HAP-1 (cell line): ENCODE measurements at regions not wholly inside any gene's neighbourhood (a gene's known extent, or its start where the extent isn't known, plus 50 kb on each side); places are given as distances from the start of the nearest gene placed in this dataset.

Source experiments
- DNase-seq, 2 experiments: peaks; one replicate each; pipeline ENCODE4 v3.0.0-alpha.2; 2016 to 2020; ENCODE audit warnings: low spot score in 2 of 2
- H3K27me3 ChIP-seq: fragments of 250-450 bp; sonication (Bioruptor Pico); 2 replicates; pipeline ENCODE4 v1.5.1; 2020; ENCODE audit warnings: low read depth, mild to moderate bottlenecking, moderate library complexity
- H3K36me3 ChIP-seq: fragments of 250-450 bp; sonication (Bioruptor Pico); replicated peaks from 2 replicates; pipeline ENCODE4 v1.5.1; 2020; ENCODE audit warnings: mild to moderate bottlenecking
- H3K4me1 ChIP-seq: fragments of 250-450 bp; sonication (Bioruptor Pico); 2 replicates; pipeline ENCODE4 v1.5.1; 2020; ENCODE audit warnings: mild to moderate bottlenecking
- H3K4me3 ChIP-seq: fragments of 250-450 bp; sonication (Bioruptor Pico); 2 replicates; pipeline ENCODE4 v1.5.1; 2020; ENCODE audit warnings: mild to moderate bottlenecking, moderate library complexity
- H3K9me3 ChIP-seq: fragments of 250-450 bp; sonication (Bioruptor Pico); 2 replicates; pipeline ENCODE4 v1.5.1; 2020; ENCODE audit warnings: mild to moderate bottlenecking, moderate library complexity
- in situ Hi-C: fragments of 300-500 bp; cut with MboI; formaldehyde crosslinking; loops from 3 replicates; pipeline ENCODE4 v1.14.3; 2020; ENCODE audit warnings: low sequenced_read_pairs, inconsistent platforms, mixed read lengths

GRCh38 chr4:141290771-141291170 lies 70.1 kb downstream of the ZNF330 start:
- Histone ChIP-seq H3K36me3 (no peaks in the 10 kb centered on the region), H3K4me1 (no peaks in the 10 kb centered on the region), H3K4me3 (no peak overlapping the region), H3K27me3 (no peaks in the 10 kb centered on the region), H3K9me3 (no peaks in the 10 kb centered on the region)
- in situ Hi-C loops = no loop called here
- no peak for DNase-seq

GRCh38 chr4:141294306-141294705 lies 73.6 kb downstream of the ZNF330 start:
- no peaks in the 10 kb centered on the region; the same call in 1 of the 2 replicates for H3K27me3 ChIP-seq
- no peaks in the 10 kb centered on the region for H3K9me3 ChIP-seq
- in situ Hi-C loops = no loop called here
- H3K4me3 ChIP-seq = no peak overlapping the region
- no peaks in the 10 kb centered on the region for H3K4me1 ChIP-seq
- no peaks in the 10 kb centered on the region for H3K36me3 ChIP-seq
- no peak for DNase-seq

- no peaks in the 10 kb centered on the region for H3K4me1 ChIP-seq
- H3K4me3 ChIP-seq = no peak overlapping the region
- in situ Hi-C loops = no loop called here
- no peaks in the 10 kb centered on the region for H3K9me3 ChIP-seq
- DNase-seq = no peak
- H3K27me3 ChIP-seq = no peaks in the 10 kb centered on the region; the same call in 1 of the 2 replicates
- H3K36me3 ChIP-seq = no peaks in the 10 kb centered on the region
Measured at GRCh38 chr4:141301216-141301615, 80.5 kb downstream of the ZNF330 start.

- Histone ChIP-seq H3K9me3 (no peaks in the 10 kb centered on the region), H3K36me3 (no peaks in the 10 kb centered on the region)
- in situ Hi-C loops = no loop called here
Measured at GRCh38 chr4:141302924-141303323, 82.2 kb downstream of the ZNF330 start.

GRCh38 chr4:141304346-141304745 lies 83.7 kb downstream of the ZNF330 start:
- Histone ChIP-seq H3K27me3 (no peaks in the 10 kb centered on the region), H3K36me3 (no peaks in the 10 kb centered on the region), H3K4me3 (no peak overlapping the region), H3K9me3 (no peaks in the 10 kb centered on the region), H3K4me1 (no peaks in the 10 kb centered on the region)
- in situ Hi-C loops = no loop called here
- DNase-seq = no peak

More at GRCh38 chr4:141302924-141303323, 82.2 kb downstream of the ZNF330 start:
- DNase-seq = no peak
- Histone ChIP-seq H3K27me3 (no peaks in the 10 kb centered on the region), H3K4me3 (no peak overlapping the region), H3K4me1 (no peaks in the 10 kb centered on the region)

- no peaks in the 10 kb centered on the region for H3K4me1 ChIP-seq
- DNase-seq = no peak
- no peaks in the 10 kb centered on the region for H3K27me3 ChIP-seq
- no peak overlapping the region for H3K4me3 ChIP-seq
- no peaks in the 10 kb centered on the region for H3K9me3 ChIP-seq
- in situ Hi-C loops = no loop called here
- H3K36me3 ChIP-seq = no peaks in the 10 kb centered on the region
Measured at GRCh38 chr4:141306331-141306730, 85.6 kb downstream of the ZNF330 start.

- Histone ChIP-seq H3K4me3 (no peak overlapping the region), H3K36me3 (no peaks in the 10 kb centered on the region), H3K27me3 (no peaks in the 10 kb centered on the region), H3K4me1 (no peaks in the 10 kb centered on the region), H3K9me3 (no peaks in the 10 kb centered on the region)
- in situ Hi-C loops = no loop called here
- peak; percentile 47 to 58 for DNase-seq
Measured at GRCh38 chr4:141307241-141307689, 86.6 kb downstream of the ZNF330 start.

- no peaks in the 10 kb centered on the region for H3K36me3 ChIP-seq
- H3K9me3 ChIP-seq = no peaks in the 10 kb centered on the region
- no peak for DNase-seq
- H3K4me1 ChIP-seq = no peaks in the 10 kb centered on the region
- no peak overlapping the region for H3K4me3 ChIP-seq
- in situ Hi-C loops = no loop called here
- no peaks in the 10 kb centered on the region for H3K27me3 ChIP-seq
Measured at GRCh38 chr4:141309874-141310273, 89.2 kb downstream of the ZNF330 start.

- no peaks in the 10 kb centered on the region for H3K27me3 ChIP-seq
- no peak overlapping the region for H3K4me3 ChIP-seq
- DNase-seq = no peak
- in situ Hi-C loops = no loop called here
- no peaks in the 10 kb centered on the region for H3K9me3 ChIP-seq
- no peaks in the 10 kb centered on the region for H3K4me1 ChIP-seq
- H3K36me3 ChIP-seq = no peaks in the 10 kb centered on the region
Measured at GRCh38 chr4:141311246-141312204, 90.8 kb downstream of the ZNF330 start.

GRCh38 chr4:141314627-141315026 lies 93.9 kb downstream of the ZNF330 start:
- Histone ChIP-seq H3K4me3 (no peak overlapping the region), H3K36me3 (no peaks in the 10 kb centered on the region), H3K27me3 (no peaks in the 10 kb centered on the region), H3K4me1 (no peaks in the 10 kb centered on the region), H3K9me3 (no peaks in the 10 kb centered on the region)
- in situ Hi-C loops = no loop called here
- no peak for DNase-seq

- no peak overlapping the region for H3K4me3 ChIP-seq
- peaks cover 17% of the 10 kb centered on the region for H3K27me3 ChIP-seq
- in situ Hi-C loops = no loop called here
- no peaks in the 10 kb centered on the region for H3K36me3 ChIP-seq
- H3K9me3 ChIP-seq = no peaks in the 10 kb centered on the region
- H3K4me1 ChIP-seq = no peaks in the 10 kb centered on the region
- DNase-seq = no peak
Measured at GRCh38 chr4:141328560-141329173, 108.0 kb downstream of the ZNF330 start.

- H3K9me3 ChIP-seq = no peaks in the 10 kb centered on the region
- no peaks in the 10 kb centered on the region for H3K4me1 ChIP-seq
- H3K36me3 ChIP-seq = no peaks in the 10 kb centered on the region
- DNase-seq = no peak
- no peak overlapping the region for H3K4me3 ChIP-seq
- H3K27me3 ChIP-seq = peaks cover 21% of the 10 kb centered on the region
- in situ Hi-C loops = no loop called here
Measured at GRCh38 chr4:141329174-141329569, 108.5 kb downstream of the ZNF330 start.

GRCh38 chr4:141330616-141331015 lies 109.9 kb downstream of the ZNF330 start:
- H3K36me3 ChIP-seq = no peaks in the 10 kb centered on the region
- H3K4me1 ChIP-seq = no peaks in the 10 kb centered on the region
- H3K27me3 ChIP-seq = peaks cover 26% of the 10 kb centered on the region
- in situ Hi-C loops = no loop called here
- H3K4me3 ChIP-seq = no peak overlapping the region
- DNase-seq = no peak
- no peaks in the 10 kb centered on the region for H3K9me3 ChIP-seq
